HG03432 (cell line): ENCODE measurements at regions not wholly inside any gene's neighbourhood (a gene's known extent, or its start where the extent isn't known, plus 50 kb on each side); places are given as distances from the start of the nearest gene placed in this dataset.

ENCODE experiments used
- ATAC-seq: cut with Tn5 transposase; IDR thresholded peaks from one replicate; pipeline ENCODE4 v1.9.1; 2021; ENCODE audit warnings: mild to moderate bottlenecking, moderate library complexity; ENCODE audit not compliant: unreplicated experiment

DNA sequence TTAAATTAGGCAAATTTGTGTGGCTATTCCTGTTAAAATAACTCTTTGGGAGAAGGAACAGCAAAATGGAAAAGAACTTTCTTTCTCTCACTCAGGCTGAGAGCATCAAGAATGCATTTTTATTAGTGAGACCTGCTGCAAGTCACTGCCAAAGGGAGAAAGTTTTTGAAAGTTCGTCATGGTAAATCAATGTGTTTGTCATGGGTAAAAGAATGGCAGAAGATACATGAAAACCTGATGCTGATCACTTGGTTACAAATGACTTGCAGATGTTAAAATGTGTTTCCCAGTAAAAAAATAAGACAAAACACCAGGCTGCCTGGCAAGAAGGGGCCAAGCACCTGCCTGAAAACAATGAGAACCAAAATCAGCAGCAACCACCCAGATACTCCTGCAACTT, 484.7 kb upstream of the NRP1 start:
- no peak for ATAC-seq

DNA sequence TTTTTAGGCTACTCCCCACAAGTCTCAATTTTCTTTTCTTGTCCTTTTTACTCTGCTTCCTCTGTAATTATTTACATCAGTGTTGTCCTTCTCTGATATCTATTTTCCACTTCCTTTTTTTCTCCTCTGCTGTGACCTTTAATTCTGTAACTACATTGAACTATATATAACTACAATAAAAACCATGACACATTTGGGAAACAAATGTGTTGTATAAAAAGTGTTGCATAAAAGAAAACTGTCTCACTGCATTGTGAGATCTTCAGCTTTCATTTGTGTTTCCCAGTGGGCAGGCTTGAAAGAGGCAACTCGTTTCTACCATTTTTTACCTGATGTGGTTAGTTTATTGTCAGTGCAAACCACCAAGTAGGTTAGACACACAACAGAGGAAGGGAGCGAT, 483.9 kb upstream of the NRP1 start:
- ATAC-seq = no peak

DNA sequence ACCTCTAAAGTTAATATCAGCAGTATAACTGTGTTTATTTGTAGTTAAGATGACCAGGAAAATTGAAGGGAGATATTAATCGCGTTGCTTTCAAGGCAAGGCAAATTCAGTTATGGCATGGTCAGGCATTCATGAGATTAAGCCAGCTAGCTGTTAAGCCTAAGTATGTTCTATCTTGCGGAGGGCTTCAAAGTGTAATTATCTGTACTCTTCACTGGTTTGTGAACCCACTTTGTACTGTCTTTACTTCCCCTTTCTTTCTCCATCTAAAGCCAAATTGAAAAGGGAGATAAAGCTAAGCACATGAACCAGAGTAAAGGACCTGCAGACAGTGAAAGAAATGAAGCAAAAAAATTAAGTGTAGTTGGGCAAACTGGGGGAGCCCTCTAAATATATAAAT, 483.1 kb upstream of the NRP1 start:
- no peak for ATAC-seq

- no peak for ATAC-seq
These were observed 481.3 kb upstream of the NRP1 start for GRCh38 chr10:33815776-33816175.

DNA sequence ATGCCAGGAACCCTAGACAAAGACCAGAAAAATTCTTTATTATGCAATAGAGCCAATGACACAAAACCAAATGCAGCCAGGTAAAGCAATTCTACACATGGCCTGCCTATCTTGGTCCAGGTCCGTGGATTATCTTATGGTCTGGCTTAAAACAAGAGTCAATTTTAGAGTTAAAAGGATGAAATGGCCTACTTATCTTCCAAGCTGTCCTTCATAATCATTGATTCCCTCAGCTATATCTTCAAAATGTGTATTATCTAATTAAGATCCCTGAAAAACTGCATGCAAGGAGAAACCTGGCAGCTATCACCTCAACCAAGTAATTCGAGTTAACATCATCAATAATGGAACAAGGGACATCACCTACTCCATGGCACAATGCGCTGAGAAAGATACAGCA, 479.4 kb upstream of the NRP1 start:
- no peak for ATAC-seq

- no peak for ATAC-seq
These were observed 478.9 kb upstream of the NRP1 start for GRCh38 chr10:33813415-33813814.

DNA sequence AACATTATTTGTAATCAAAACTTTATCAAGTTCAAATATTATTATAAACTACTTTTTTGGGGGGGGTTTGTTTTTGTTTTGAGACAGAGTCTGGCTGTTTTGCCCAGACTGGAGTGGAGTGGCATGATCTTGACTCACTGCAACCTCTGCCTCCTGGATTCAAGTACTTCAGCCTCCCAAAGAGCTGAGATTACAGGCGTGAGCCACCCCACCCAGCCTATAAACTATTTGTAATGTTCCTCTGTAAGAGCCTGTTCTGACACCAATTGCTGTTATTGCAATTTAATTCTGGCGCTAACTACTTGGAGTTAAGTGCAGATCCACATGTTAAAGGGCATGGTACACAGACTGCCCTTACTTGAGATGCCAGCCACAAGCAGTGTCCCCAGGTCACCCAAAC, 478.1 kb upstream of the NRP1 start:
- no peak for ATAC-seq

- ATAC-seq = no peak
These were observed 476.5 kb upstream of the NRP1 start for GRCh38 chr10:33810986-33811385.

DNA sequence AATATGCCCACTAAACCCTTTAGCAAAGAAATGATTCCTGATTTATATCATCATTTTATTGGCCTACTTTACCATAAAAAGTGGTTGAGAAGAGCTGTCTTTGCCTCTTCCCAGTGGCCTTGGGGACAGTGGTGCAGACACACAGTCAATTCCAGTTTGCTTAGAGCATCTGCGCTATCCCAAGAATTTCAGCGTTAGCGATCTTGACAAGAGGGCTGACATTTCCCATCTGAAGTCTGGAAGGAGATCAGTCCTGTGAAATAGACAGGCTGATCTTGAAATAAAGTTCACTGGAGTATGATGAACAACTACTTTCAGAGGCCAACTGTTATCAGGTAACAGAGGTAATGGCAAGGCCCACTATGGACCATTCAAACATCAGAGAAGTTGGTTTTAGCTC, 475.3 kb upstream of the NRP1 start:
- no peak for ATAC-seq

DNA sequence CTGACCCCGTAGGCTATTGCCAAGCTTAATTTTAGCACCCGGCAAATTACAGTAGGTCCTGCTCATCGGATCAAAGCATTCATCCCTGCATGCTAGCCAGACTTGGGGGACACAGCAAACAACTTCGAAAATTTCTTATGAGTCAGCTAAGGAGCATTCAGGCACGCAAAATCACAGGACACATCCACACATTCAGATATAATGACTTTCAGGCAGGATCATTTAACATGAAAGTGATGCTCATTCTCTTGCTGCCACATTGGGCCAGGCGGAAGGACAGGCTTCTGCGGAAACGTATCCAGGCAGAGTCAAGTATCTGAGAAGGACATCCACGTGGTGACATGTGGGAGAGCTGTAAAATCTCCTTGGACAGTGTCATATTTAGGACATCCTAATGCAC, 474.0 kb upstream of the NRP1 start:
- ATAC-seq = no peak

DNA sequence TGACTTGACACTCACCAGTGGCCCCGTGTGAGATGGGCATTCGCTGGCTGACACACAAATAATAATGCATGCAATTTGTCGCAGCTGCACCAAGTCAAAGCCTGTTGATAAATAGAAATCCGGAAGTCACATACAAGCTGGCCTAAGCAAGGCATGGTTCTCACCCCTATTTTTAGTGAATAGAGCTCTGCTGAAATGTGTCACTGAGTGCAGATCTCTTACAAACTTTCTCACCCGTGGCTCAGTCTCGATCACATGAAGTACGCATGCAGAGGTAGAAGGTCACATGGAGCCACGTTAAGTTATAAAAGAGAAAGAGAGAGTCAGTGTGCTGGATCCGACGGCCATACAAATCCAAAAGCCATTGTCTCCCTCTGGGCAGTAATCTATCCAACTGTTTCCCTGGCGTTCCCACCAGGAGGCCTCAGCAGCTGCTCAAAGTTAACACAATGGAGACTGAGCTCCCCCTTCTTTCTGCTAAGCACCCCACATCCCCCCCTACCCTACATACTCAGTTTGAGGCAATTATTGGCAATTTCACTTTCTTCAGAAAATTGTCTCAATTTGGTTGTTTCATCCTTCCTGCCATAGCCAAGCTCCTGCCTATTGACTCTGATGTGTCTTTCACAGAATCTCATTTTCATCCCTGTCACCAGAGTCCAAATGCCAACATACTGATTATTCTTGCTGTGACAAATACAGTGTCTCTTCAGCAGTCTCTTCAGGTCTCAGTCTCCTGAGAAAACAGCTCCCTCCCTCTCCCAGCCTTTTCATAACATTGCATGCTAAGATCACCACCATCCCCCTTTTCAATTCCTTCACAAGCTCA, 473.3 kb upstream of the NRP1 start:
- no peak for ATAC-seq

- ATAC-seq = no peak
These were observed 471.4 kb upstream of the NRP1 start for GRCh38 chr10:33805831-33806230.

DNA sequence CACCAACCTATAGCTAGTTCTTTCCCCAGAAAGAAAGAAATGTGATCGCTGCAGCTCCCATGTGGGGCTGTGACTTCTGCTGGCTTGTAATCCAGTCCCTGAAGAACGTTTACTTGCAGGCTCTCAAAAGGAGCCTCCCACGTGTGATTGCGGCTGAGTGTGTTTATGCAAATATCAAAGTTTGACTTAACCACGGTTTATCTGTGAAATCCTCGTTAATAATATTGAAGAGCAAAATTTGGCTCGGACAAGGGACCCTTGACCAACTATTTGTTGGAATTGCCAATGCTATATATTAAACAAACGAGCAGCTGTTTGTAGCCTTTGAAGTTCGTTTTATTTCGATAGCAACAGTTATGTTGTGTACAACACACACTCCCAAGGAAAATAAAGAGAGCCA, 470.1 kb upstream of the NRP1 start:
- ATAC-seq = no peak

GRCh38 chr10:33803248-33803647, 468.8 kb upstream of the NRP1 start:
- no peak for ATAC-seq

DNA sequence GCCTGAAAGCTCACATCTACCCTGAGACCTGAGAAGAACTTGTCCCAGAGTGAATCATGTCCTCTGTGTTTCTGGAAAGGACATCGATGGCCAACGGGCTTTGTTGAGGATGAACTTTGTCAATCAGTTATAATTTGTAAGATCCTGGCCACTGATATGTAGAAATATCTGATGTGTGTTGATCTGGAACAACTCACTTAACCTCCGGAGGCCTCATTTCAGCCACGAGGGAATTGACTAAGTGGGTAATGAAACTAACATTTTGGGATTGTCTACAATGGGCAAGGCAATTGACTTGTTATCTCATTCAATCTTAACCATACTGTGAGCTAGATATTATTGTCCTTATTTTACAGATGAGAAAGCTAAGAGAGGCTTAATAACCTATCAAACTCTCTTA, 468.1 kb upstream of the NRP1 start:
- ATAC-seq = no peak

DNA sequence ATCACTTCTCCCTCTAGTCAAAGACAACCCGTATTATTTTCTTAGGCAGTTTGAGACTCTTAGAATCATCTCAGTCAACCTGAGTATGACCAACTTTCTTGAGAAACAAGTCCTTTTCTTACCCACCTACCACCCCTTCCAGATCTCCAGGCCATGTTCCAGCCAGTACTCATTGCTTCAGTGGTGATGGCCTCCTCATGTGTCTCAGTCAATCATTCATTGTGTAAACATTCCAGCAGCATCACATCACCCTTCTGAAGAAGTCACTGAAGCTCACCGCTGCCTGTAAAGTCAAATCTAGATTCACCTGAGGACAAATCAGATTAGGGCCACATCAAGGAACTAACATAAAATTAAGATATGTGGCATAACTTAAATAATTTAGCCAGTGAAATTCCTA, 467.2 kb upstream of the NRP1 start:
- ATAC-seq = no peak

GRCh38 chr10:33800986-33801385, 466.5 kb upstream of the NRP1 start:
- no peak for ATAC-seq

DNA sequence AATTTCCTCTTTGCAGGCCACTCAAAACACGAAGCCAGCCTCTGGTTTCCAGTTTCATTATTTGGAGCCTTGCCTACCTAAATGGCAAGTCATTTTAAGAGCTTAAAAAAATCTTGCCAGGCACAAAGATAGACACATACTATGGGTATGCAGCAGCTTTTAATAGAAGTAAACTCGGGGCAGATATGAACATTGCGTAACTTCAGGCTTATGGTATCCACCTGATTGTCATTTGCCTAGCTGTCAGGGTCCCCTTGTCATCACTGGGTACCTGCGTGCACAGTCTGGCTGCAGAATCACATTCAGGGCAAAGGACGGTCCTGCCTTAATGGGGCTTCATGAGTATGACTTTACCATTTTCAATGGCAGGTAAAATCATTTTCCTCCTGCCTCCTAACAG, 466.1 kb upstream of the NRP1 start:
- ATAC-seq = no peak

DNA sequence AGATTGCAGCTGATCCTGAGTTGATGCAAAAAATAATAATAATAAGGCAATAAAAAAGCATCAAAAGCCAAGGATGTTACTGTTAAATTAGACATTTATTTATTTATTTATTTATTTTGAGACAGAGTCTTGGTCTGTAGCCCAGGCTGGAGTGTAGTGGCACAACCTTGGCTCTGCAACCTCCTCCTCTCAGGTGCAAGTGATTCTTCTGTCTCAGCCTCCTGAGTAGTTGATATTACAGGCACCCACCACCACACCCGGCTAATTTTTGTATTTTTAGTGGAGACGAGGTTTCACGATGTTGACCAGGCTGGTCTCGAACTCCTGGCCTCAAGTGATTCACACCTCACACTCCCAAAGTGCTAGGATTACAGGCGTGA, 465.5 kb upstream of the NRP1 start:
- no peak for ATAC-seq

GRCh38 chr10:33799281-33799943, 464.9 kb upstream of the NRP1 start:
- no peak for ATAC-seq

GRCh38 chr10:33798754-33799153, 464.3 kb upstream of the NRP1 start:
- ATAC-seq = no peak

DNA sequence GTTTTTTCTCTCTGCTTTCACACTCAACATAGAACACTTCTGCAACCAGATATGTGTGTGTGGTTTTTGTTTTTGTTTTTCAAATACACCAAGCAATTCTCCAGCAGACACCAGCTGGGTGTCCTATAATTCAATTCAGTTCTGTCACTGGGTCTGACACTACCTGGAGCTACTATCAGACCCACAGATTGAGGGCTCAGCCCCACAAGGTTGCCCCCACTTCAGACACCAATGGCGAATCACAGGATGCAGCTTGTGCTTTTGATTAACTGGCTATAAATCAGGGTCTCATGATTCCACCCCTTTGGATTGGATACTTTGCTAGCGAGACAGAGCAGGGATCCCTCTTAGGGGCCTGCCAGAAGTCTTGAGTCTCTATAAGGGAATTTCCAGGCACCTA, 462.2 kb upstream of the NRP1 start:
- no peak for ATAC-seq

GRCh38 chr10:33795529-33795928, 461.1 kb upstream of the NRP1 start:
- no peak for ATAC-seq
